Prostate gland (tissue), 2 donors: ENCODE measurements at regions not wholly inside any gene's neighbourhood (a gene's known extent, or its start where the extent isn't known, plus 50 kb on each side); places are given as distances from the start of the nearest gene placed in this dataset.

Experiments
- CTCF ChIP-seq, 4 experiments: fragments of 200-600 bp in 2 of 4; fragments of 450-650 bp in 2 of 4; sonication (generic) in 2 of 4; IDR thresholded peaks; 1 replicate in 3 of 4; 2 replicates in 1 of 4; pipeline ENCODE4 v1.5.1; 2016 to 2019; ENCODE audit warnings: antibody characterized with exemption in 4 of 4, mild to moderate bottlenecking in 2 of 4, moderate library complexity in 2 of 4
- POLR2A ChIP-seq: fragments of 450-650 bp; IDR thresholded peaks from one replicate; pipeline ENCODE4 v1.6.1; 2016; ENCODE audit warnings: antibody characterized with exemption, mild to moderate bottlenecking

DNA sequence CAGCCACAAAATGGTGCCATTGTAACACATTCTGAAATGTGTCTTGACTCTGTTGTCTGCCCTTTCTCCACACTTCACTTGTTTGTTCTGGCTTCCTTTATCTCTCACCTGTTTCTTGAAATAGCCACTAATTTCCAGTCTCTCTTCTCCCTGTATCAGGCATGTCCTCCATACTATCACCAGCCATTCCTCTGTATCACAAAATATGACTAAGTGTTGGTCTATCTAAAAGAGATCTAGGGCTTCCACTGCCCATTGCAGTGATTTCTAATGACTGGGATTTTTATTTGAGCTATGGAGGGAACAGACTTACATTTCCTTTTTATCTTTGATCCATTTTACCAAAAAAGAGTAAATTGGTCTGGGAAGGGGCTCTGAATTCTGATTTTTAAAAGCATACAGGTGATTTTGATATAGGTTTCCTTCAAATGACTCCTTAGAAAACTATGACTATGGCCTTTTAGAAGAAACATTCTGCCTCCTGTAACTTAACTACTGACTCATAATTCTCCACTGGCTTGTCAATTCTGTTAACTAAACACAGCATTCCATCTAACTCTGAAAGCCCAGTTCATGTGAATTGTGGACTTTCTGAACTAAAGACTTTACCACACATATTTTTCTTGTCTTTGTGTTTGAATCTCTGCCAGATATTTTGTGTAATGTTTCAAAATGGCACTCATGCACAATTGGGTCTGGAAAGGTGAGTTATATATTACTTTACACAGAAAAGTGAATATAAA, 1121.4 kb downstream of the XPNPEP1 start:
- TF ChIP-seq CTCF (IDR thresholded peaks at IDR 0.05), result no peak
- TF ChIP-seq POLR2A, result no peak
